ENCODE measurements at regions not wholly inside any gene's neighbourhood (a gene's known extent, or its start where the extent isn't known, plus 50 kb on each side); places are given as distances from the start of the nearest gene placed in this dataset.

DNA sequence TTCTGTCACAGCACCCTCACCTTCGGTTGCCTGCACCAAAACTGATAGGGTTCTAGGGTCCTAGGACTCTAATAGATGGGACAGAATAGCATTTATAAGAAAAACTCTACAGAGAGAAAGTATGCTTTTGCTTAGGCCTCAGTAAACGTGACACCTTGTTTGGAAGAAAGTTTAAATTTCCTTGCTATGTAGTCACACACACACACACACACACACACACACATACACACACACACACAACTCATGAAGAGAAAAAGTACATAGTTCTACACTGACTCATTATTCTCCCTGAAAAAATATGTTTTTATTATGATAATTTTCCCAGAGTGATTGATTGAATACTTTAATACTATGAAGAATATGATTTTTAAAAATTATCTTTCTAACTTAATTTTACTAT is 220.8 kb upstream of the SNX19 start:
- no peaks in the 10 kb centered on the region for H3K36me3 ChIP-seq (ENCODE audit: control insufficient read depth, insufficient read depth, low read length)
- in situ Hi-C loops (cut with HindIII; ENCODE audit: low pct_unique_long_range_greater_than_20kb, low sequenced_read_pairs) (no loop called here), intact Hi-C loops (cut with micrococcal nuclease; ENCODE audit: unreplicated experiment) (no loop called here)
- ChIA-PET CTCF (no interaction called here), POLR2A (no interaction called here)
- no peak overlapping the region for H3K4me3 ChIP-seq (ENCODE audit: low read depth in 2 of 2, low read length in 2 of 2)
- no peak for DNase-seq (ENCODE audit: low read depth, low spot score)
- no peaks in the 10 kb centered on the region for H3K27me3 ChIP-seq (ENCODE audit: control insufficient read depth, insufficient read depth, low read length)
- H3K27ac ChIP-seq (ENCODE audit: low read length) = no peak overlapping the region
- no peak for ATAC-seq
- H3K9me3 ChIP-seq (ENCODE audit: control insufficient read depth, insufficient read depth, low read depth, low read length) = no peaks in the 10 kb centered on the region
- H3K4me1 ChIP-seq (ENCODE audit: control insufficient read depth, insufficient read depth, low read length) = no peaks in the 10 kb centered on the region
- no TSS peak for BruUV-seq (replicated peaks)
- TF ChIP-seq TCF7L2 (IDR thresholded peaks at IDR 0.05; ENCODE audit: low read depth, low read length) (no peak), POLR2AphosphoS5 (IDR thresholded peaks at IDR 0.05; ENCODE audit: low read depth, low read length) (no peak), SIN3A (IDR thresholded peaks at IDR 0.05; ENCODE audit: borderline replicate concordance, insufficient read depth, low read depth, low read length) (no peak)
- TF ChIP-seq, protein P1, sequence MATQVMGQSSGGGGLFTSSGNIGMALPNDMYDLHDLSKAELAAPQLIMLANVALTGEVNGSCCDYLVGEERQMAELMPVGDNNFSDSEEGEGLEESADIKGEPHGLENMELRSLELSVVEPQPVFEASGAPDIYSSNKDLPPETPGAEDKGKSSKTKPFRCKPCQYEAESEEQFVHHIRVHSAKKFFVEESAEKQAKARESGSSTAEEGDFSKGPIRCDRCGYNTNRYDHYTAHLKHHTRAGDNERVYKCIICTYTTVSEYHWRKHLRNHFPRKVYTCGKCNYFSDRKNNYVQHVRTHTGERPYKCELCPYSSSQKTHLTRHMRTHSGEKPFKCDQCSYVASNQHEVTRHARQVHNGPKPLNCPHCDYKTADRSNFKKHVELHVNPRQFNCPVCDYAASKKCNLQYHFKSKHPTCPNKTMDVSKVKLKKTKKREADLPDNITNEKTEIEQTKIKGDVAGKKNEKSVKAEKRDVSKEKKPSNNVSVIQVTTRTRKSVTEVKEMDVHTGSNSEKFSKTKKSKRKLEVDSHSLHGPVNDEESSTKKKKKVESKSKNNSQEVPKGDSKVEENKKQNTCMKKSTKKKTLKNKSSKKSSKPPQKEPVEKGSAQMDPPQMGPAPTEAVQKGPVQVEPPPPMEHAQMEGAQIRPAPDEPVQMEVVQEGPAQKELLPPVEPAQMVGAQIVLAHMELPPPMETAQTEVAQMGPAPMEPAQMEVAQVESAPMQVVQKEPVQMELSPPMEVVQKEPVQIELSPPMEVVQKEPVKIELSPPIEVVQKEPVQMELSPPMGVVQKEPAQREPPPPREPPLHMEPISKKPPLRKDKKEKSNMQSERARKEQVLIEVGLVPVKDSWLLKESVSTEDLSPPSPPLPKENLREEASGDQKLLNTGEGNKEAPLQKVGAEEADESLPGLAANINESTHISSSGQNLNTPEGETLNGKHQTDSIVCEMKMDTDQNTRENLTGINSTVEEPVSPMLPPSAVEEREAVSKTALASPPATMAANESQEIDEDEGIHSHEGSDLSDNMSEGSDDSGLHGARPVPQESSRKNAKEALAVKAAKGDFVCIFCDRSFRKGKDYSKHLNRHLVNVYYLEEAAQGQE (IDR thresholded peaks at IDR 0.05; ENCODE audit: insufficient read depth in 1 of 2, low read depth in 2 of 2, low read length in 1 of 2) = no peak
- TF ChIP-seq, protein P2, sequence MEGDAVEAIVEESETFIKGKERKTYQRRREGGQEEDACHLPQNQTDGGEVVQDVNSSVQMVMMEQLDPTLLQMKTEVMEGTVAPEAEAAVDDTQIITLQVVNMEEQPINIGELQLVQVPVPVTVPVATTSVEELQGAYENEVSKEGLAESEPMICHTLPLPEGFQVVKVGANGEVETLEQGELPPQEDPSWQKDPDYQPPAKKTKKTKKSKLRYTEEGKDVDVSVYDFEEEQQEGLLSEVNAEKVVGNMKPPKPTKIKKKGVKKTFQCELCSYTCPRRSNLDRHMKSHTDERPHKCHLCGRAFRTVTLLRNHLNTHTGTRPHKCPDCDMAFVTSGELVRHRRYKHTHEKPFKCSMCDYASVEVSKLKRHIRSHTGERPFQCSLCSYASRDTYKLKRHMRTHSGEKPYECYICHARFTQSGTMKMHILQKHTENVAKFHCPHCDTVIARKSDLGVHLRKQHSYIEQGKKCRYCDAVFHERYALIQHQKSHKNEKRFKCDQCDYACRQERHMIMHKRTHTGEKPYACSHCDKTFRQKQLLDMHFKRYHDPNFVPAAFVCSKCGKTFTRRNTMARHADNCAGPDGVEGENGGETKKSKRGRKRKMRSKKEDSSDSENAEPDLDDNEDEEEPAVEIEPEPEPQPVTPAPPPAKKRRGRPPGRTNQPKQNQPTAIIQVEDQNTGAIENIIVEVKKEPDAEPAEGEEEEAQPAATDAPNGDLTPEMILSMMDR (IDR thresholded peaks at IDR 0.05) = no peak

DNA sequence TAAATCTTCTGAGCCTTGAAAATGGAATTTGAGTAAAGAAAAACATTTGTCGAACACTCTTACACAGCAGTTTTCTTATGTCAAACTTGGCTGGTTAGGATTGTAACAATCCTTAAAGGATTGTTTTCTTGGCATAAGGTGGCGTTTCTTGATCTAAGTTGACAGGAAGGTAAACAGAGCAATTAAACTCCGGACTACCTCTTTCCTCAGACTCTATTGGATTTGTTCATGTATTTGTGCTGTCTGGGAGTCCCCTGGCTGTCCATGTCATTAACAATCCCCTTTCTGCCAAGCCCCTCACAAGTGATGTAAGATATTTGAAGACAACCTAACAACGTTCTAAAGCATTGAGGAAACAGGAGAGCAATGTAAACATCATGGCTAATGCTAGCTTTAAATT is 222.5 kb upstream of the SNX19 start:
- no TSS peak for BruUV-seq (replicated peaks)
- Histone ChIP-seq H3K4me1 (ENCODE audit: control insufficient read depth, insufficient read depth, low read length) (no peaks in the 10 kb centered on the region), H3K4me3 (ENCODE audit: low read depth in 2 of 2, low read length in 2 of 2) (no peak overlapping the region), H3K36me3 (ENCODE audit: control insufficient read depth, insufficient read depth, low read length) (no peaks in the 10 kb centered on the region), H3K27ac (ENCODE audit: low read length) (no peak overlapping the region), H3K27me3 (ENCODE audit: control insufficient read depth, insufficient read depth, low read length) (no peaks in the 10 kb centered on the region), H3K9me3 (ENCODE audit: control insufficient read depth, insufficient read depth, low read depth, low read length) (no peaks in the 10 kb centered on the region)
- no peak for TF ChIP-seq POLR2AphosphoS5 (IDR thresholded peaks at IDR 0.05; ENCODE audit: low read depth, low read length)
- TF ChIP-seq SIN3A (IDR thresholded peaks at IDR 0.05; ENCODE audit: borderline replicate concordance, insufficient read depth, low read depth, low read length) = no peak
- TF ChIP-seq TCF7L2 (IDR thresholded peaks at IDR 0.05; ENCODE audit: low read depth, low read length) = no peak
- TF ChIP-seq, protein P2 (IDR thresholded peaks at IDR 0.05) = no peak
- TF ChIP-seq, protein P1 (IDR thresholded peaks at IDR 0.05; ENCODE audit: insufficient read depth in 1 of 2, low read depth in 2 of 2, low read length in 1 of 2) = no peak
- ATAC-seq (no peak), DNase-seq (ENCODE audit: low read depth, low spot score) (no peak)
- intact Hi-C loops (cut with micrococcal nuclease; ENCODE audit: unreplicated experiment) = no loop called here
- POLR2A ChIA-PET = no interaction called here
- in situ Hi-C loops (cut with HindIII; ENCODE audit: low pct_unique_long_range_greater_than_20kb, low sequenced_read_pairs) = no loop called here
- CTCF ChIA-PET = no interaction called here
